Pancreas (tissue), 10 donors: ENCODE measurements at regions not wholly inside any gene's neighbourhood (a gene's known extent, or its start where the extent isn't known, plus 50 kb on each side); places are given as distances from the start of the nearest gene placed in this dataset.

Experiments
- ATAC-seq, 4 donors: fragments of 200-7000 bp; cut with Tn5 transposase; one replicate each; pipeline versions ENCODE4 v1.8.0 to v1.9.1; 2020; ENCODE audit warnings: mild to moderate bottlenecking in 4 of 4, moderate library complexity in 4 of 4
- DNase-seq, 6 donors: peaks; one replicate each; pipeline ENCODE4 v3.0.0-alpha.2; 2020
- FAIRE-seq: peaks from 2 replicates; lab custom pipeline; 2012; peaks lifted over from hg19 to GRCh38; lab: Jason Lieb, UNC
- H3K27ac ChIP-seq, 4 donors: fragments of 200-600 bp; sonication (generic); 1 replicate in 3 of 4; 2 replicates in 1 of 4; pipeline versions ENCODE4 v1.5.0 to v1.8.0; 2020
- H3K27me3 ChIP-seq, 4 donors: fragments of 200-600 bp; one replicate each; pipeline ENCODE4 v1.8.0; 2021
- H3K36me3 ChIP-seq, 3 donors: fragments of 200-600 bp; sonication (generic) in 1 of 3; one replicate each; pipeline versions ENCODE4 v1.5.0 to v1.8.0; 2020 to 2021
- H3K4me1 ChIP-seq, 3 donors: fragments of 200-600 bp; one replicate each; pipeline ENCODE4 v1.8.0; 2021
- H3K4me3 ChIP-seq, 4 donors: fragments of 200-600 bp; sonication (generic) in 2 of 4; one replicate each; pipeline versions ENCODE4 v1.5.0 to v1.8.0; 2020 to 2021
- H3K9me3 ChIP-seq, 4 donors: fragments of 200-600 bp; one replicate each; pipeline ENCODE4 v1.8.0; 2021
- WGBS, 2 donors: extraction: QIAGEN DNeasy Blood & Tissue Kit; methylation state at CpG; one replicate each; pipeline ENCODE4 v1.1.7; 2013; 5-methylcytosine and 5-hydroxymethylcytosine counted together
- intact Hi-C, 3 donors: fragments of 100-400 bp; cut with DNase I; formaldehyde crosslinking; loops; one replicate each; pipeline versions ENCODE4 v1.11.1 to v1.14.2; 2022
- TF ChIP-seq, protein P1 (sequence below), 4 donors: fragments of 200-600 bp; sonication (generic) in 3 of 4; IDR thresholded peaks; one replicate each; pipeline versions ENCODE4 v1.5.0 to v1.8.0; 2021; ENCODE audit warnings: antibody characterized with exemption in 4 of 4
- donor health status: healthy with polysubstance abuse.
- donor health status: DM: no; HTN: no; CAD: no; lungs with moderate emphysema.
- donor health status: DM: no; HTN: no; CAD: no.
- donor health status: control.
- donor health status: control.
- donor health status: Bipolar disorder and iron deficiency.
- donor health status: DM: yes; HTN: yes; CAD: no.
- donor health status: DM: no; HTN: no; CAD: no.
- donor health status: DM: no; HTN: no; CAD: no.
- donor health status: DM: yes; HTN: yes; CAD: no.

DNA sequence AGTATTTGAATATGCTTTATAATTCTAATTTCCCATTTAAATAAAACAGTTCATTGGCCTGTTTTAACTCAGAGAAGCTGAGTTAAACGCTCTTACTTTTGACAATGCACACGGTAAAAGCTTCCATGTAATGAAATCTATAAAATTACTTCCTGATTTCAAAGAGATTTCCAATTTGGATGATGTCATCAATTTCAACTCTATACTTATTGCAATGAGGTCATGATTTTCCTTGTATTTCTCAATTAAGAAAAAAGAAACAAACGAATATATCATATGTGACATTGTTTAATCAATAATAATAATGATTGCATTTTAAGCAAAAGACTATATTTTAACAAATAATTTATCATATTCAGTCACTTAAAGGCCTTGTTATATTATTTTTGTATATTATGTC lies 926.1 kb upstream of the MANEA start:
- no peak for ATAC-seq
- WGBS, 2 donors, result 63 to 81% methylated on average over 3 of the region's 3 CpGs
- Histone ChIP-seq H3K9me3 (no peaks in the 10 kb centered on the region), H3K27me3 (no peaks in the 10 kb centered on the region), H3K36me3 (no peaks in the 10 kb centered on the region), H3K4me1 (no peaks in the 10 kb centered on the region), H3K27ac (no peak overlapping the region), H3K4me3 (no peak overlapping the region)
- TF ChIP-seq, protein P1, sequence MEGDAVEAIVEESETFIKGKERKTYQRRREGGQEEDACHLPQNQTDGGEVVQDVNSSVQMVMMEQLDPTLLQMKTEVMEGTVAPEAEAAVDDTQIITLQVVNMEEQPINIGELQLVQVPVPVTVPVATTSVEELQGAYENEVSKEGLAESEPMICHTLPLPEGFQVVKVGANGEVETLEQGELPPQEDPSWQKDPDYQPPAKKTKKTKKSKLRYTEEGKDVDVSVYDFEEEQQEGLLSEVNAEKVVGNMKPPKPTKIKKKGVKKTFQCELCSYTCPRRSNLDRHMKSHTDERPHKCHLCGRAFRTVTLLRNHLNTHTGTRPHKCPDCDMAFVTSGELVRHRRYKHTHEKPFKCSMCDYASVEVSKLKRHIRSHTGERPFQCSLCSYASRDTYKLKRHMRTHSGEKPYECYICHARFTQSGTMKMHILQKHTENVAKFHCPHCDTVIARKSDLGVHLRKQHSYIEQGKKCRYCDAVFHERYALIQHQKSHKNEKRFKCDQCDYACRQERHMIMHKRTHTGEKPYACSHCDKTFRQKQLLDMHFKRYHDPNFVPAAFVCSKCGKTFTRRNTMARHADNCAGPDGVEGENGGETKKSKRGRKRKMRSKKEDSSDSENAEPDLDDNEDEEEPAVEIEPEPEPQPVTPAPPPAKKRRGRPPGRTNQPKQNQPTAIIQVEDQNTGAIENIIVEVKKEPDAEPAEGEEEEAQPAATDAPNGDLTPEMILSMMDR (IDR thresholded peaks at IDR 0.05), result no peak
- no peak for FAIRE-seq
- DNase-seq, result no peak
- intact Hi-C loops, result no loop called here

DNA sequence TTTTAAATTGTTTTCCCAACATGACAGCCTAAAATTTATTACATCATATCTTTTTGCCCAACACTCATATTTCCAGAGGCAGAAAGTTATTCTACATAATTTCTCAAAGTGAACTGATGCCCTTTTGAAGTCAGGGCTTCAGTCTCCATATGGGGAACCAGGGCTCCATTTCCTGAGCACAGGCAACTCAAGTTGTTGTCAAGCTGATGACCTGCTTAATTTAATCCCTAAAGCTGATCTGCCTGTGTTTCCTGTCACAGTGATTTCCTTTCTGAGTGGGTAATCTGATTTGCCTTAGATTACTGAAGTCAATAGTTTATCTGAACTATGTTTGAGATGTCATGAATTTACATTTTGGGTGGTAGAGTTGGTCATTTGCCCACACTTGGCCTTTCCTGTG lies 932.1 kb upstream of the MANEA start:
- Histone ChIP-seq H3K9me3 (no peaks in the 10 kb centered on the region), H3K27ac (no peak overlapping the region), H3K36me3 (no peaks in the 10 kb centered on the region), H3K4me1 (no peaks in the 10 kb centered on the region), H3K4me3 (no peak overlapping the region), H3K27me3 (no peaks in the 10 kb centered on the region)
- intact Hi-C loops, result no loop called here
- FAIRE-seq (no peak), DNase-seq (no peak), ATAC-seq (no peak)
- TF ChIP-seq, protein P1 (IDR thresholded peaks at IDR 0.05), result no peak

DNA sequence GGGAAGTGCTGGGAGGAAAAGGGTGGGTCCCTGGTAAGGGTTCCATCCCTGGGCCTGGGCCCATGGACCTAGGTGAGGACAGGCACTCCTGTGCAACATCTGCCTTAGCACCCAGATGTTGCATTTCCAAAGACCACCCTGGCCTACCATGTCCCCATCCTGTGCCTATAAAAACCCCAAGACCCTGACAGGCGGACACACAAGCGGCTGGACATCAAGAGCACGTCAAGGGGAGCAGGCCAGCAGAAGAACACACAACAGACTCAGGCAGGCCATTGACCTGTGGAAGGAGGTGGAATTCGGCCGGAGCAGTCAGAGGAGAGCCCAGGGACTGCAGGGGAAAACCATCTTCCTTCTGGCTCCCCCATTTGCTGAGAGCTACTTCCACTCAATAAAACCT lies 937.8 kb upstream of the MANEA start:
- TF ChIP-seq, protein P1 (IDR thresholded peaks at IDR 0.05), result no peak

DNA sequence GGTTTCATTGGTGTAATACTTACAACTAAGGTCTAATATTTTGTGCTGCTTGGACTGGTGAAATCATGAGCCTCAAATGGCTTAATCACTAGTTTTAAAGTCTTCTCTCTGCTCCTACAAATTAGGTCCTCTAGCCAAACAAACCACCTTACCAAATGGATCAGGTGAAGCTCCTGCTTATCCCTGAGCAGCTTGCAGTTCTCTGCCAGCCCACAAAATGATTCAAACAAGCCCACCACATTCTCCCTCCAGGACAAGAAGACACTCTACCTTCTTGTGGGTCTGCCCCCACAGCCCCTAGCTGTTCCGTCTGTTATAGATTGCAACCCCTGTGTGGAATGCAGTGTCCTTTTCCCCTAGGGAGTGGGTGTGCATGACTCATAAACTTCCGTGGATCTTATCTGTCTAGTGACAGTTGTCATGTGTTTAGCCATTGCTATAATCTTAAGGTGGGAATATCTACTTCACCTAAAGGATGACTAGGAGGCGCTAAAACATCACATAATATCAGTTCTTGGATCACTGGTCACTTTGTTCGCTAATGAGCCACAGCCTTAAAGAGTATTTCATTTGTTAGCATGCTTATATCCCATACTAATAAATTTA lies 940.5 kb upstream of the MANEA start:
- DNase-seq (no peak), FAIRE-seq (no peak), ATAC-seq (no peak)
- no peaks in the 10 kb centered on the region for H3K36me3 ChIP-seq
- no peaks in the 10 kb centered on the region for H3K9me3 ChIP-seq
- WGBS, 2 donors, result 21 to 24% methylated on average over 4 of the region's 4 CpGs
- intact Hi-C loops, result no loop called here
- no peak overlapping the region for H3K4me3 ChIP-seq
- TF ChIP-seq, protein P1 (IDR thresholded peaks at IDR 0.05), result no peak
- H3K27ac ChIP-seq, result no peak overlapping the region
- H3K4me1 ChIP-seq, result no peaks in the 10 kb centered on the region
- no peaks in the 10 kb centered on the region for H3K27me3 ChIP-seq

More for the DNA sequence above, 937.8 kb upstream of the MANEA start:
- intact Hi-C loops, result no loop called here
- Histone ChIP-seq H3K36me3 (no peaks in the 10 kb centered on the region), H3K4me1 (no peaks in the 10 kb centered on the region), H3K27ac (no peak overlapping the region), H3K4me3 (no peak overlapping the region), H3K9me3 (no peaks in the 10 kb centered on the region), H3K27me3 (no peaks in the 10 kb centered on the region)
- DNase-seq (peak in 1 of 6 donors; percentile 22), ATAC-seq (no peak), FAIRE-seq (no peak)
- WGBS, 2 donors, result 58 to 81% methylated on average over 4 to 5 of the region's 5 CpGs

DNA sequence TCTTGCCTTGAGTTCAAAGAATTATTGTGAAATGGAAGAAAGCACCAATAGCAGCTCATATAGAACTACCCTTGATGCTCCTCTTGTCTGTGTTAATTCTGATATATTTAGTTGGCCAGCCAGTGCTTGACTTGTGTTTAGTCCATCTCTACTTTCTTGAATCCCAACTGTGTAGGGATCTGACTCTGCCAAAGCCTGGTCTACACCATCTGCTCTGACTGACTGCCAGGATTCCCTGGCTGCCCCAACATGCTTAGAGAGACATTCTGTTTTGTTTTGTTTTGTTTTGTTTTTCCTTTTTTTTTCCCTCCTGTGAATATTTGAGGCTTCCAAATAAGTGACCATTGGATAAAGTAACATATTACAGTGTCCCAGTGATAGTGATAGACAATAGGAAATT lies 953.7 kb upstream of the MANEA start:
- TF ChIP-seq, protein P1 (IDR thresholded peaks at IDR 0.05), result no peak
- no peak for DNase-seq
- H3K27me3 ChIP-seq, result no peaks in the 10 kb centered on the region
- no peak overlapping the region for H3K27ac ChIP-seq
- H3K4me1 ChIP-seq, result no peaks in the 10 kb centered on the region
- H3K9me3 ChIP-seq, result no peaks in the 10 kb centered on the region
- ATAC-seq, result no peak
- intact Hi-C loops, result no loop called here
- no peaks in the 10 kb centered on the region for H3K36me3 ChIP-seq
- no peak for FAIRE-seq
- H3K4me3 ChIP-seq, result no peak overlapping the region
